Endothelial cell of umbilical vein (primary cell): ENCODE measurements at regions not wholly inside any gene's neighbourhood (a gene's known extent, or its start where the extent isn't known, plus 50 kb on each side); places are given as distances from the start of the nearest gene placed in this dataset.

ENCODE experiments used
- BruUV-seq: library from RNA; stranded (reverse); fragments of 400-500 nt; replicated peaks from 2 replicates; lab custom pipeline; 2021; lab: Mats Ljungman, UMichigan
- CTCF ChIA-PET: fragments of 300-600, 350-600 bp; sonication (Branson Sonifier 250); formaldehyde crosslinking; loops from one replicate; lab custom pipeline; 2021; ENCODE audit warnings: antibody characterized with exemption, inconsistent platforms; lab: Charles Lee
- POLR2A ChIA-PET: fragments of 300-600, 350-600 bp; sonication (Branson Sonifier 250); formaldehyde crosslinking; loops from one replicate; lab custom pipeline; 2021; ENCODE audit warnings: antibody characterized with exemption, inconsistent platforms; lab: Charles Lee
- DNase-seq: peaks from one replicate; pipeline ENCODE4 v3.0.0-alpha.2; 2011; ENCODE audit warnings: low read depth, low spot score
- FAIRE-seq: peaks from 2 replicates; lab custom pipeline; 2011; peaks lifted over from hg19 to GRCh38; lab: Jason Lieb, UNC
- H2AFZ ChIP-seq: 2 replicates; pipeline ENCODE4 v1.6.0; 2012; ENCODE audit warnings: low read depth, low read length, control low read depth, inconsistent platforms
- H3K27ac ChIP-seq: 2 replicates; pipeline ENCODE4 v1.5.1; 2011; ENCODE audit warnings: low read depth, mild to moderate bottlenecking, control low read depth, low read length, moderate library complexity; ENCODE audit not compliant: insufficient read depth
- H3K27me3 ChIP-seq, 2 experiments: 2 replicates each; pipeline versions ENCODE4 v1.6.0 to v1.6.1; 2011; ENCODE audit warnings: low read length in 2 of 2, mixed read lengths in 1 of 2; ENCODE audit not compliant: control insufficient read depth in 2 of 2, insufficient read depth in 2 of 2
- H3K36me3 ChIP-seq, 2 experiments: 2 replicates in 1 of 2; 3 replicates in 1 of 2; pipeline ENCODE4 v1.5.1; 2011; ENCODE audit warnings: low read length in 2 of 2, mild to moderate bottlenecking in 1 of 2, moderate library complexity in 1 of 2; ENCODE audit not compliant: control insufficient read depth in 2 of 2, insufficient read depth in 2 of 2; ENCODE audit errors: extremely low read depth in 1 of 2
- H3K4me1 ChIP-seq: 3 replicates; pipeline ENCODE4 v1.5.1; 2011; ENCODE audit warnings: mild to moderate bottlenecking, low read length; ENCODE audit not compliant: control insufficient read depth, insufficient read depth; ENCODE audit errors: extremely low read depth
- H3K4me2 ChIP-seq: 2 replicates; pipeline ENCODE4 v1.6.1; 2011; ENCODE audit warnings: low read length, control low read depth, mixed read lengths; ENCODE audit not compliant: insufficient read depth
- H3K4me3 ChIP-seq, 3 experiments: fragments of 200-600 bp in 1 of 3; sonication (generic), shearing (Covaris generic) in 1 of 3; replicated peaks in 1 of 3; 2 replicates each; pipeline ENCODE4 v1.5.1; 2011 to 2016; ENCODE audit warnings: control low read depth in 3 of 3, low read length in 3 of 3, mild to moderate bottlenecking in 2 of 3, inconsistent platforms in 1 of 3, low read depth in 1 of 3, moderate library complexity in 1 of 3; ENCODE audit not compliant: insufficient read depth in 1 of 3
- H3K79me2 ChIP-seq: 2 replicates; pipeline ENCODE4 v1.6.0; 2012; ENCODE audit warnings: low read length, inconsistent platforms; ENCODE audit not compliant: control insufficient read depth, insufficient read depth
- H3K9ac ChIP-seq: replicated peaks from 2 replicates; pipeline ENCODE3; 2011; ENCODE audit warnings: low read length, control low read depth; ENCODE audit not compliant: insufficient read depth; ENCODE audit errors: extremely low read depth
- H3K9me1 ChIP-seq: replicated peaks from 3 replicates; pipeline ENCODE4 v1.6.0; 2011; ENCODE audit warnings: mild to moderate bottlenecking, low read length; ENCODE audit not compliant: control insufficient read depth, insufficient read depth; ENCODE audit errors: extremely low read depth
- H3K9me3 ChIP-seq: replicated peaks from 2 replicates; pipeline ENCODE4 v1.5.1; 2012; ENCODE audit warnings: low read length, inconsistent platforms; ENCODE audit not compliant: control insufficient read depth, insufficient read depth
- H4K20me1 ChIP-seq: replicated peaks from 2 replicates; pipeline ENCODE3; 2011; ENCODE audit warnings: mild to moderate bottlenecking, low read length; ENCODE audit not compliant: control insufficient read depth, insufficient read depth; ENCODE audit errors: extremely low read depth
- FOS ChIP-seq: IDR thresholded peaks from 2 replicates; pipeline ENCODE4 v1.6.1; 2011; ENCODE audit warnings: mild to moderate bottlenecking, low read length, moderate library complexity, borderline replicate concordance; ENCODE audit not compliant: insufficient read depth
- GATA2 ChIP-seq: IDR thresholded peaks from 2 replicates; pipeline ENCODE4 v1.7.0; 2011; ENCODE audit warnings: low read depth, mild to moderate bottlenecking, moderate library complexity, mixed read lengths, low read length; ENCODE audit not compliant: insufficient read length, insufficient read depth
- JUN ChIP-seq: IDR thresholded peaks from 2 replicates; pipeline ENCODE4 v1.6.1; 2011; ENCODE audit warnings: borderline replicate concordance, low read depth; ENCODE audit not compliant: insufficient read length, insufficient read depth
- MYC ChIP-seq: IDR thresholded peaks from one replicate; pipeline ENCODE4 v1.6.1; 2011; ENCODE audit warnings: mild to moderate bottlenecking, low read depth, low read length
- POLR2A ChIP-seq: IDR thresholded peaks from 2 replicates; pipeline ENCODE4 v1.6.1; 2012; ENCODE audit warnings: low read depth, mild to moderate bottlenecking, control low read depth, low read length
- POLR2AphosphoS5 ChIP-seq: IDR thresholded peaks from 2 replicates; pipeline ENCODE4 v1.6.1; 2012; ENCODE audit warnings: low read depth, mild to moderate bottlenecking, control low read depth, low read length, moderate library complexity; ENCODE audit not compliant: insufficient read depth
- dilution Hi-C: fragments of 300-500 bp; cut with MboI; formaldehyde crosslinking; loops from one replicate; pipeline ENCODE4 v1.15.0; 2019; ENCODE audit warnings: low sequenced_read_pairs; ENCODE audit not compliant: extremely low pct_ligation_motif_present
- intact Hi-C: fragments of 100-400 bp; cut with micrococcal nuclease; formaldehyde crosslinking; loops from one replicate; pipeline ENCODE4 v1.10.0; 2022
- TF ChIP-seq, protein P1 (sequence below): IDR thresholded peaks from 2 replicates; pipeline ENCODE4 v1.6.1; 2011; ENCODE audit not compliant: insufficient read depth, insufficient read length
- TF ChIP-seq, protein P2 (sequence below), 2 donors: IDR thresholded peaks; 1 replicate in 1 of 2; 2 replicates in 1 of 2; pipeline ENCODE4 v1.5.1; 2011; ENCODE audit warnings: low read length in 2 of 2, mild to moderate bottlenecking in 2 of 2, moderate library complexity in 2 of 2, control low read depth in 1 of 2, inconsistent platforms in 1 of 2, low read depth in 1 of 2; ENCODE audit not compliant: insufficient read depth in 1 of 2; ENCODE audit errors: extremely low read depth in 1 of 2

DNA sequence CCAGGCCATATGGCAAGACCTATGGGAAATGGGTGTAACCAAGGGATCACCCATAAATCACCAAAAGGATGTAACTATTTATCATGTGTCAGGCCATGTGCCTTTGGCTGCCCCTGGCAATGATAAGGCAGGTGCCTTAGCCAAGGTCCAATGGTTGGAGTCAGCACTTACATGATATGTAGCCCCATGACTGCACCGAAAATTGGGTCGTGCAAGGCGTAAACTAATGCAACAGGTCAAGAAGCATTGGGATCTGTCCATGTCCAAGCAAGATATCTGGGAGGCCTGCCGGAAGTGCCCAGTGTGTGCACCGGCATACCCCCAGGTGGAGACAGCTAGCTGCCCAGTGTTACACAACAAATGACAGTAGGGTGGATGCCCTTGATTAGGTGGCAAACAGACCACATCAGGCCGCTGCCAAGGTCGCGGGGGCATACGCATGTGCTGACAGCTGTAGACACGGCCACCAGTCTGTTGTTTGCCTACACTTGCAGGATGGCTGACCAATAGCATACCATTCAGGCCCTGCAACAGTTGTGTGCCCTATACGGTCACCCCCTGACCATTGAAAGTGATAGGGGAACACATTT is 698.2 kb upstream of the AGA start:
- peaks cover 2% of the 10 kb centered on the region for H3K9me3 ChIP-seq
- dilution Hi-C loops (no loop called here), intact Hi-C loops (no loop called here)
- H3K9ac ChIP-seq: no peak overlapping the region
- BruUV-seq: no TSS peak
- no peak overlapping the region for H2AFZ ChIP-seq
- no peak overlapping the region for H3K4me3 ChIP-seq
- TF ChIP-seq MYC (no peak), FOS (no peak), GATA2 (no peak), POLR2A (no peak), POLR2AphosphoS5 (no peak), JUN (no peak)
- TF ChIP-seq, protein P1, sequence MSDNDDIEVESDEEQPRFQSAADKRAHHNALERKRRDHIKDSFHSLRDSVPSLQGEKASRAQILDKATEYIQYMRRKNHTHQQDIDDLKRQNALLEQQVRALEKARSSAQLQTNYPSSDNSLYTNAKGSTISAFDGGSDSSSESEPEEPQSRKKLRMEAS: no peak
- TF ChIP-seq, protein P2, sequence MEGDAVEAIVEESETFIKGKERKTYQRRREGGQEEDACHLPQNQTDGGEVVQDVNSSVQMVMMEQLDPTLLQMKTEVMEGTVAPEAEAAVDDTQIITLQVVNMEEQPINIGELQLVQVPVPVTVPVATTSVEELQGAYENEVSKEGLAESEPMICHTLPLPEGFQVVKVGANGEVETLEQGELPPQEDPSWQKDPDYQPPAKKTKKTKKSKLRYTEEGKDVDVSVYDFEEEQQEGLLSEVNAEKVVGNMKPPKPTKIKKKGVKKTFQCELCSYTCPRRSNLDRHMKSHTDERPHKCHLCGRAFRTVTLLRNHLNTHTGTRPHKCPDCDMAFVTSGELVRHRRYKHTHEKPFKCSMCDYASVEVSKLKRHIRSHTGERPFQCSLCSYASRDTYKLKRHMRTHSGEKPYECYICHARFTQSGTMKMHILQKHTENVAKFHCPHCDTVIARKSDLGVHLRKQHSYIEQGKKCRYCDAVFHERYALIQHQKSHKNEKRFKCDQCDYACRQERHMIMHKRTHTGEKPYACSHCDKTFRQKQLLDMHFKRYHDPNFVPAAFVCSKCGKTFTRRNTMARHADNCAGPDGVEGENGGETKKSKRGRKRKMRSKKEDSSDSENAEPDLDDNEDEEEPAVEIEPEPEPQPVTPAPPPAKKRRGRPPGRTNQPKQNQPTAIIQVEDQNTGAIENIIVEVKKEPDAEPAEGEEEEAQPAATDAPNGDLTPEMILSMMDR (IDR thresholded peaks at IDR 0.05; ENCODE audit: extremely low read depth in 1 of 2, insufficient read depth in 1 of 2, low read depth in 1 of 2, low read length in 2 of 2): no peak
- no peaks in the 10 kb centered on the region for H4K20me1 ChIP-seq
- no peaks in the 10 kb centered on the region for H3K79me2 ChIP-seq
- H3K27ac ChIP-seq: no peak overlapping the region
- DNase-seq (no peak), FAIRE-seq (no peak)
- no peaks in the 10 kb centered on the region for H3K36me3 ChIP-seq
- ChIA-PET CTCF (no interaction called here), POLR2A (no interaction called here)
- no peaks in the 10 kb centered on the region for H3K4me1 ChIP-seq
- no peak overlapping the region for H3K4me2 ChIP-seq
- no peaks in the 10 kb centered on the region for H3K9me1 ChIP-seq
- no peaks in the 10 kb centered on the region for H3K27me3 ChIP-seq
